WTC11 (cell line): ENCODE measurements at regions not wholly inside any gene's neighbourhood (a gene's known extent, or its start where the extent isn't known, plus 50 kb on each side); places are given as distances from the start of the nearest gene placed in this dataset.

Experiments
- ATAC-seq: fragments of 200-7000 bp; cut with Tn5 transposase; 2 replicates; pipeline ENCODE4 v1.10.0; 2021; ENCODE audit warnings: mild to moderate bottlenecking, moderate library complexity
- CTCF ChIA-PET: fragments of 300-600 bp; sonication (Branson Sonifier 250); formaldehyde crosslinking; loops from one replicate; lab custom pipeline; 2021; ENCODE audit warnings: antibody characterized with exemption; lab: Charles Lee
- POLR2A ChIA-PET: fragments of 350-600 bp; sonication (Branson Sonifier 250); formaldehyde crosslinking; loops from one replicate; lab custom pipeline; 2021; ENCODE audit warnings: antibody characterized with exemption; lab: Charles Lee
- DNase-seq: peaks from one replicate; pipeline ENCODE4 v3.0.0; 2021; ENCODE audit warnings: low spot score
- H3K27ac Mint-ChIP-seq: 2 replicates; pipeline ENCODE4 v1.8.0; 2021; ENCODE audit warnings: mixed read lengths
- H3K27me3 Mint-ChIP-seq: 2 replicates; pipeline ENCODE4 v1.8.0; 2021; ENCODE audit warnings: low read depth, mild to moderate bottlenecking, moderate library complexity, mixed read lengths
- H3K36me3 Mint-ChIP-seq: 2 replicates; pipeline ENCODE4 v1.8.0; 2021; ENCODE audit warnings: mixed read lengths
- H3K4me1 Mint-ChIP-seq: 2 replicates; pipeline ENCODE4 v1.8.0; 2022; ENCODE audit warnings: mixed read lengths
- H3K4me3 Mint-ChIP-seq: 2 replicates; pipeline ENCODE4 v1.8.0; 2021; ENCODE audit warnings: mild to moderate bottlenecking, moderate library complexity, mixed read lengths
- H3K9me3 Mint-ChIP-seq: 2 replicates; pipeline ENCODE4 v1.8.0; 2021; ENCODE audit warnings: mixed read lengths
- CREM ChIP-seq: sonication (generic); formaldehyde crosslinking; IDR thresholded peaks from 2 replicates; pipeline ENCODE4 v1.8.1; 2022; ENCODE audit warnings: mild to moderate bottlenecking, missing genetic modification reagents, moderate library complexity
- EMX1 ChIP-seq: fragments of 250-450 bp; sonication (Bioruptor Pico); IDR thresholded peaks from 2 replicates; pipeline ENCODE4 v1.8.0; 2021; ENCODE audit warnings: mild to moderate bottlenecking
- FOXJ3 ChIP-seq: sonication (generic); formaldehyde crosslinking; IDR thresholded peaks from 2 replicates; pipeline ENCODE4 v1.9.0; 2021; ENCODE audit warnings: missing genetic modification reagents, mild to moderate bottlenecking, borderline replicate concordance
- GTF2I ChIP-seq: fragments of 250-450 bp; sonication (Bioruptor Pico); conservative IDR thresholded peaks from 2 replicates; pipeline ENCODE4 v1.4.0; 2021; ENCODE audit warnings: mild to moderate bottlenecking
- MXD4 ChIP-seq: fragments of 250-450 bp; sonication (Bioruptor Pico); IDR thresholded peaks from 2 replicates; pipeline ENCODE4 v1.8.0; 2021; ENCODE audit warnings: mild to moderate bottlenecking, moderate library complexity, borderline replicate concordance
- PRDM15 ChIP-seq: sonication (generic); formaldehyde crosslinking; IDR thresholded peaks from 2 replicates; pipeline ENCODE4 v1.8.0; 2022; ENCODE audit warnings: missing genetic modification reagents
- PRRX2 ChIP-seq: fragments of 250-450 bp; sonication (Bioruptor Pico); IDR thresholded peaks from 2 replicates; pipeline ENCODE4 v1.8.0; 2021; ENCODE audit warnings: mild to moderate bottlenecking
- RELA ChIP-seq: sonication (generic); formaldehyde crosslinking; IDR thresholded peaks from 2 replicates; pipeline ENCODE4 v1.8.1; 2022; ENCODE audit warnings: missing genetic modification reagents, mild to moderate bottlenecking, borderline replicate concordance
- TCF7 ChIP-seq: sonication (generic); formaldehyde crosslinking; IDR thresholded peaks from 2 replicates; pipeline ENCODE4 v1.8.0; 2022; ENCODE audit warnings: mild to moderate bottlenecking, low read depth, missing genetic modification reagents, moderate library complexity
- TEAD1 ChIP-seq: sonication (generic); formaldehyde crosslinking; IDR thresholded peaks from 2 replicates; pipeline ENCODE4 v1.8.0; 2022; ENCODE audit warnings: mild to moderate bottlenecking, missing genetic modification reagents
- USF1 ChIP-seq: sonication (generic); formaldehyde crosslinking; IDR thresholded peaks from 2 replicates; pipeline ENCODE4 v1.8.0; 2022; ENCODE audit warnings: mild to moderate bottlenecking, missing genetic modification reagents
- ZNF138 ChIP-seq: sonication (generic); formaldehyde crosslinking; conservative IDR thresholded peaks from 2 replicates; pipeline ENCODE4 v1.8.1; 2022; ENCODE audit warnings: mild to moderate bottlenecking, moderate library complexity, missing genetic modification reagents
- ZNF263 ChIP-seq: sonication (generic); formaldehyde crosslinking; IDR thresholded peaks from 2 replicates; pipeline ENCODE4 v1.8.1; 2022; ENCODE audit warnings: low read depth, mild to moderate bottlenecking, moderate library complexity, missing genetic modification reagents
- ZNF512 ChIP-seq: sonication (generic); formaldehyde crosslinking; IDR thresholded peaks from 2 replicates; pipeline ENCODE4 v1.8.1; 2022; ENCODE audit warnings: missing genetic modification reagents, borderline replicate concordance
- ZNF671 ChIP-seq: fragments of 250-450 bp; sonication (Bioruptor Pico); IDR thresholded peaks from 2 replicates; pipeline ENCODE4 v1.8.0; 2021; ENCODE audit warnings: mild to moderate bottlenecking
- TF ChIP-seq, protein P1 (sequence below): sonication (generic); formaldehyde crosslinking; conservative IDR thresholded peaks from 2 replicates; pipeline ENCODE4 v1.8.1; 2023; ENCODE audit warnings: mild to moderate bottlenecking, low read depth, missing genetic modification reagents, moderate library complexity
- TF ChIP-seq, protein P2 (sequence below): fragments of 250-450 bp; sonication (Bioruptor Pico); IDR thresholded peaks from 2 replicates; pipeline ENCODE4 v1.9.0; 2021; ENCODE audit warnings: mild to moderate bottlenecking

GRCh38 chr9:14981291-14981950 is 71.2 kb upstream of the FREM1 start:
- Mint-ChIP-seq H3K36me3 (no peaks in the 10 kb centered on the region), H3K4me3 (no peak overlapping the region)
- CTCF ChIA-PET: no interaction called here

More at GRCh38 chr9:14981291-14981950, 71.2 kb upstream of the FREM1 start:
- Mint-ChIP-seq H3K27ac (peak overlapping the region; percentile 33; the same call in 1 of the 2 replicates), H3K9me3 (no peaks in the 10 kb centered on the region), H3K27me3 (no peaks in the 10 kb centered on the region), H3K4me1 (no peaks in the 10 kb centered on the region)
- ATAC-seq: no peak
- no peak for TF ChIP-seq EMX1 (CRISPR knock-in tag)
- TF ChIP-seq RELA (CRISPR knock-in tag): no peak
- TF ChIP-seq USF1 (CRISPR knock-in tag): no peak
- no peak for TF ChIP-seq ZNF138 (CRISPR knock-in tag)
- TF ChIP-seq, protein P1, sequence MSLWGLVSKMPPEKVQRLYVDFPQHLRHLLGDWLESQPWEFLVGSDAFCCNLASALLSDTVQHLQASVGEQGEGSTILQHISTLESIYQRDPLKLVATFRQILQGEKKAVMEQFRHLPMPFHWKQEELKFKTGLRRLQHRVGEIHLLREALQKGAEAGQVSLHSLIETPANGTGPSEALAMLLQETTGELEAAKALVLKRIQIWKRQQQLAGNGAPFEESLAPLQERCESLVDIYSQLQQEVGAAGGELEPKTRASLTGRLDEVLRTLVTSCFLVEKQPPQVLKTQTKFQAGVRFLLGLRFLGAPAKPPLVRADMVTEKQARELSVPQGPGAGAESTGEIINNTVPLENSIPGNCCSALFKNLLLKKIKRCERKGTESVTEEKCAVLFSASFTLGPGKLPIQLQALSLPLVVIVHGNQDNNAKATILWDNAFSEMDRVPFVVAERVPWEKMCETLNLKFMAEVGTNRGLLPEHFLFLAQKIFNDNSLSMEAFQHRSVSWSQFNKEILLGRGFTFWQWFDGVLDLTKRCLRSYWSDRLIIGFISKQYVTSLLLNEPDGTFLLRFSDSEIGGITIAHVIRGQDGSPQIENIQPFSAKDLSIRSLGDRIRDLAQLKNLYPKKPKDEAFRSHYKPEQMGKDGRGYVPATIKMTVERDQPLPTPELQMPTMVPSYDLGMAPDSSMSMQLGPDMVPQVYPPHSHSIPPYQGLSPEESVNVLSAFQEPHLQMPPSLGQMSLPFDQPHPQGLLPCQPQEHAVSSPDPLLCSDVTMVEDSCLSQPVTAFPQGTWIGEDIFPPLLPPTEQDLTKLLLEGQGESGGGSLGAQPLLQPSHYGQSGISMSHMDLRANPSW (CRISPR knock-in tag): no peak
- TF ChIP-seq ZNF671 (CRISPR knock-in tag): no peak
- TF ChIP-seq, protein P2, sequence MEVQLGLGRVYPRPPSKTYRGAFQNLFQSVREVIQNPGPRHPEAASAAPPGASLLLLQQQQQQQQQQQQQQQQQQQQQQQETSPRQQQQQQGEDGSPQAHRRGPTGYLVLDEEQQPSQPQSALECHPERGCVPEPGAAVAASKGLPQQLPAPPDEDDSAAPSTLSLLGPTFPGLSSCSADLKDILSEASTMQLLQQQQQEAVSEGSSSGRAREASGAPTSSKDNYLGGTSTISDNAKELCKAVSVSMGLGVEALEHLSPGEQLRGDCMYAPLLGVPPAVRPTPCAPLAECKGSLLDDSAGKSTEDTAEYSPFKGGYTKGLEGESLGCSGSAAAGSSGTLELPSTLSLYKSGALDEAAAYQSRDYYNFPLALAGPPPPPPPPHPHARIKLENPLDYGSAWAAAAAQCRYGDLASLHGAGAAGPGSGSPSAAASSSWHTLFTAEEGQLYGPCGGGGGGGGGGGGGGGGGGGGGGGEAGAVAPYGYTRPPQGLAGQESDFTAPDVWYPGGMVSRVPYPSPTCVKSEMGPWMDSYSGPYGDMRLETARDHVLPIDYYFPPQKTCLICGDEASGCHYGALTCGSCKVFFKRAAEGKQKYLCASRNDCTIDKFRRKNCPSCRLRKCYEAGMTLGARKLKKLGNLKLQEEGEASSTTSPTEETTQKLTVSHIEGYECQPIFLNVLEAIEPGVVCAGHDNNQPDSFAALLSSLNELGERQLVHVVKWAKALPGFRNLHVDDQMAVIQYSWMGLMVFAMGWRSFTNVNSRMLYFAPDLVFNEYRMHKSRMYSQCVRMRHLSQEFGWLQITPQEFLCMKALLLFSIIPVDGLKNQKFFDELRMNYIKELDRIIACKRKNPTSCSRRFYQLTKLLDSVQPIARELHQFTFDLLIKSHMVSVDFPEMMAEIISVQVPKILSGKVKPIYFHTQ: no peak
- no peak for TF ChIP-seq CREM
- no peak for TF ChIP-seq TEAD1 (CRISPR knock-in tag)
- no peak for TF ChIP-seq ZNF512 (CRISPR knock-in tag)
- TF ChIP-seq GTF2I (CRISPR knock-in tag): no peak
- no peak for TF ChIP-seq FOXJ3 (CRISPR knock-in tag)
- TF ChIP-seq TCF7: no peak
- no peak for TF ChIP-seq PRDM15 (CRISPR knock-in tag)
- TF ChIP-seq MXD4 (CRISPR knock-in tag): no peak
- TF ChIP-seq PRRX2: no peak
- TF ChIP-seq ZNF263: no peak
- no peak for DNase-seq
- POLR2A ChIA-PET: no interaction called here
